Esophagus muscularis mucosa (tissue), 4 donors: ENCODE measurements at regions not wholly inside any gene's neighbourhood (a gene's known extent, or its start where the extent isn't known, plus 50 kb on each side); places are given as distances from the start of the nearest gene placed in this dataset.

Experiments used
- EP300 ChIP-seq: sonication (generic); formaldehyde crosslinking; IDR thresholded peaks from one replicate; pipeline ENCODE4 v1.6.1; 2017; ENCODE audit warnings: antibody characterized with exemption
- POLR2A ChIP-seq: fragments of 450-650 bp; IDR thresholded peaks from one replicate; pipeline ENCODE4 v1.6.1; 2017; ENCODE audit warnings: antibody characterized with exemption, moderate library complexity, mild to moderate bottlenecking, low read depth
- POLR2AphosphoS5 ChIP-seq, 2 donors: sonication (generic); formaldehyde crosslinking; IDR thresholded peaks; one replicate each; pipeline ENCODE4 v1.6.1; 2017; ENCODE audit warnings: antibody characterized with exemption in 2 of 2
- TF ChIP-seq, protein P1 (sequence below), 3 experiments: fragments of 200-600 bp in 2 of 3; fragments of 450-650 bp in 1 of 3; sonication (generic) in 2 of 3; IDR thresholded peaks; one replicate each; pipeline ENCODE4 v1.5.1; 2017 to 2019; ENCODE audit warnings: antibody characterized with exemption in 3 of 3, mild to moderate bottlenecking in 2 of 3, moderate library complexity in 1 of 3

DNA sequence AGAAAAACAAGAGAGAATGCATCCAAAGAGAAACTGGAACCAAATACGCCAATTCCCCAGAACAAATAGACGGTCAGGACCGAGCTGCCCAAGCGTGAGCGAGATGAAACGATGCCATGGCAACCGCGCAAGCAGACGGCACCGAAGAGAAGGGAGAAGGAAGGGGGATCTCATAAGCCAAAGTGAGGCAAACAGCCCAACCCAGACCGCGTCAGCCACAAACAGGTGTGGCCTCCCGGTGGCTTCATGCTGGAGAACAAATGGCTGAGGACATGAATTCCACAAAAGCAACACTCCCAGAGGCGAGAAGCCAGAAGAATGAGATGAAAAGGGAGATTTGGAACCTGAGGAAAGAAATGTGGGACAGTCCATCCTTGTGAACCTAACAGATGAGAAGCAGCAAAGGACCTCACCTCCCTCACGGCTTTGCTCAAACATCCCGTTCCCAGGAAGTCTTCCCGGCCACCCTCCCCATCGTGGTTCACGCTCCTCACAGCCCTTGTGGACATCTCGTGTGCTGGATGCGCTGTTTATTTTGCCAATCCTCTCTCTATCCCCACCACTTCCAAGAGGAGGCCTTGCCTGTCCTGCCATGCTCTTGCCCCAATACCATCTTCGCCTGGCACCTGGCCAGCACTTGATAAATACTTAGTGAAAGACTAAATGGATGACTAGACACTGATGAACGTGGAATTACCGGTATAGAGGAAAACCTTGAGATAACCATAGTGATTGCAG is 89.1 kb upstream of the RTL6 start:
- TF ChIP-seq, protein P1, sequence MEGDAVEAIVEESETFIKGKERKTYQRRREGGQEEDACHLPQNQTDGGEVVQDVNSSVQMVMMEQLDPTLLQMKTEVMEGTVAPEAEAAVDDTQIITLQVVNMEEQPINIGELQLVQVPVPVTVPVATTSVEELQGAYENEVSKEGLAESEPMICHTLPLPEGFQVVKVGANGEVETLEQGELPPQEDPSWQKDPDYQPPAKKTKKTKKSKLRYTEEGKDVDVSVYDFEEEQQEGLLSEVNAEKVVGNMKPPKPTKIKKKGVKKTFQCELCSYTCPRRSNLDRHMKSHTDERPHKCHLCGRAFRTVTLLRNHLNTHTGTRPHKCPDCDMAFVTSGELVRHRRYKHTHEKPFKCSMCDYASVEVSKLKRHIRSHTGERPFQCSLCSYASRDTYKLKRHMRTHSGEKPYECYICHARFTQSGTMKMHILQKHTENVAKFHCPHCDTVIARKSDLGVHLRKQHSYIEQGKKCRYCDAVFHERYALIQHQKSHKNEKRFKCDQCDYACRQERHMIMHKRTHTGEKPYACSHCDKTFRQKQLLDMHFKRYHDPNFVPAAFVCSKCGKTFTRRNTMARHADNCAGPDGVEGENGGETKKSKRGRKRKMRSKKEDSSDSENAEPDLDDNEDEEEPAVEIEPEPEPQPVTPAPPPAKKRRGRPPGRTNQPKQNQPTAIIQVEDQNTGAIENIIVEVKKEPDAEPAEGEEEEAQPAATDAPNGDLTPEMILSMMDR (IDR thresholded peaks at IDR 0.05), result no peak
- TF ChIP-seq EP300 (no peak), POLR2A (no peak), POLR2AphosphoS5 (IDR thresholded peaks at IDR 0.05) (no peak)
